HEK293T (cell line): ENCODE measurements at regions not wholly inside any gene's neighbourhood (a gene's known extent, or its start where the extent isn't known, plus 50 kb on each side); places are given as distances from the start of the nearest gene placed in this dataset.

Experiments used
- ARNT ChIP-seq: fragments of 450-650 bp; IDR thresholded peaks from 2 replicates; pipeline ENCODE4 v1.6.1; 2017; ENCODE audit warnings: mild to moderate bottlenecking
- BHLHE40 ChIP-seq: fragments of 450-650 bp; IDR thresholded peaks from 2 replicates; pipeline ENCODE4 v1.6.1; 2016; ENCODE audit warnings: mild to moderate bottlenecking, moderate library complexity, borderline replicate concordance
- ELF4 ChIP-seq: fragments of 450-650 bp; IDR thresholded peaks from 2 replicates; pipeline ENCODE4 v1.6.1; 2017; ENCODE audit warnings: antibody characterized with exemption
- FOXA1 ChIP-seq: fragments of 450-650 bp; IDR thresholded peaks from 2 replicates; pipeline ENCODE4 v1.6.1; 2016; ENCODE audit warnings: mild to moderate bottlenecking
- FOXK2 ChIP-seq: fragments of 450-650 bp; IDR thresholded peaks from 2 replicates; pipeline ENCODE4 v1.6.1; 2016; ENCODE audit warnings: mild to moderate bottlenecking
- FOXM1 ChIP-seq: fragments of 450-650 bp; IDR thresholded peaks from 2 replicates; pipeline ENCODE4 v1.6.1; 2017; ENCODE audit warnings: mild to moderate bottlenecking, borderline replicate concordance
- HDGF ChIP-seq: fragments of 450-650 bp; IDR thresholded peaks from 2 replicates; pipeline ENCODE4 v1.6.1; 2017; ENCODE audit warnings: antibody characterized with exemption, borderline replicate concordance
- NFRKB ChIP-seq: fragments of 450-650 bp; IDR thresholded peaks from 2 replicates; pipeline ENCODE4 v1.6.1; 2016; ENCODE audit warnings: mild to moderate bottlenecking, moderate library complexity
- PKNOX1 ChIP-seq: fragments of 450-650 bp; IDR thresholded peaks from 2 replicates; pipeline ENCODE4 v1.6.1; 2016
- SP1 ChIP-seq: fragments of 450-650 bp; IDR thresholded peaks from 2 replicates; pipeline ENCODE4 v1.6.1; 2017
- SUZ12 ChIP-seq: fragments of 450-650 bp; IDR thresholded peaks from 2 replicates; pipeline ENCODE4 v1.6.1; 2016; ENCODE audit warnings: mild to moderate bottlenecking
- TARDBP ChIP-seq: fragments of 450-650 bp; IDR thresholded peaks from 2 replicates; pipeline ENCODE4 v1.6.1; 2016
- ZNF384 ChIP-seq: fragments of 450-650 bp; IDR thresholded peaks from 2 replicates; pipeline ENCODE4 v1.6.1; 2016

GRCh38 chr17:34793231-34793908 lies 167.9 kb downstream of the CCT6B start:
- no peak for TF ChIP-seq ELF4
- TF ChIP-seq PKNOX1: no peak
- TF ChIP-seq ZNF384: no peak
- no peak for TF ChIP-seq SP1
- no peak for TF ChIP-seq TARDBP
- no peak for TF ChIP-seq FOXA1
- no peak for TF ChIP-seq SUZ12
- no peak for TF ChIP-seq FOXK2
- no peak for TF ChIP-seq ARNT
- TF ChIP-seq HDGF: no peak
- no peak for TF ChIP-seq FOXM1
- TF ChIP-seq BHLHE40: no peak
- TF ChIP-seq NFRKB: no peak
